ENCODE measurements at regions not wholly inside any gene's neighbourhood (a gene's known extent, or its start where the extent isn't known, plus 50 kb on each side); places are given as distances from the start of the nearest gene placed in this dataset.

GRCh38 chr2:43020990-43021669, 205.3 kb downstream of the ZFP36L2 start:
- H3K36me3 ChIP-seq (ENCODE audit: insufficient read depth, low read length): no peaks in the 10 kb centered on the region
- H3K4me3 ChIP-seq (ENCODE audit: low read depth in 1 of 2, low read length in 2 of 2): no peak overlapping the region
- peaks cover 5% of the 10 kb centered on the region for H3K9me3 ChIP-seq (ENCODE audit: low read length)
- H3K4me1 ChIP-seq (ENCODE audit: insufficient read depth, low read length): peaks cover 22% of the 10 kb centered on the region
- no peak overlapping the region for H3K27ac ChIP-seq (ENCODE audit: low read depth, low read length)
- no peaks in the 10 kb centered on the region for H3K27me3 ChIP-seq (ENCODE audit: control insufficient read depth in 1 of 2, insufficient read depth in 2 of 2, low read length in 2 of 2)
- H3K9ac ChIP-seq (ENCODE audit: low read length): no peak overlapping the region

GRCh38 chr2:43020296-43020695, 206.1 kb downstream of the ZFP36L2 start:
- Histone ChIP-seq H3K4me3 (ENCODE audit: low read depth in 1 of 2, low read length in 2 of 2) (no peak overlapping the region), H3K27ac (ENCODE audit: low read depth, low read length) (no peak overlapping the region), H3K9ac (ENCODE audit: low read length) (no peak overlapping the region), H3K9me3 (ENCODE audit: low read length) (peaks cover 5% of the 10 kb centered on the region), H3K27me3 (ENCODE audit: control insufficient read depth in 1 of 2, insufficient read depth in 2 of 2, low read length in 2 of 2) (no peaks in the 10 kb centered on the region), H3K36me3 (ENCODE audit: insufficient read depth, low read length) (no peaks in the 10 kb centered on the region), H3K4me1 (ENCODE audit: insufficient read depth, low read length) (peaks cover 22% of the 10 kb centered on the region)

- Histone ChIP-seq H3K4me1 (ENCODE audit: insufficient read depth, low read length) (peaks cover 16% of the 10 kb centered on the region), H3K27me3 (ENCODE audit: control insufficient read depth in 1 of 2, insufficient read depth in 2 of 2, low read length in 2 of 2) (no peaks in the 10 kb centered on the region), H3K9me3 (ENCODE audit: low read length) (peaks cover 5% of the 10 kb centered on the region), H3K4me3 (ENCODE audit: low read depth in 1 of 2, low read length in 2 of 2) (no peak overlapping the region), H3K27ac (ENCODE audit: low read depth, low read length) (no peak overlapping the region), H3K9ac (ENCODE audit: low read length) (no peak overlapping the region), H3K36me3 (ENCODE audit: insufficient read depth, low read length) (no peaks in the 10 kb centered on the region)
Observed at GRCh38 chr2:43019536-43020183, 206.7 kb downstream of the ZFP36L2 start.

- H3K4me3 ChIP-seq (ENCODE audit: low read depth in 1 of 2, low read length in 2 of 2): no peak overlapping the region
- no peaks in the 10 kb centered on the region for H3K27me3 ChIP-seq (ENCODE audit: control insufficient read depth in 1 of 2, insufficient read depth in 2 of 2, low read length in 2 of 2)
- H3K9me3 ChIP-seq (ENCODE audit: low read length): peaks cover 5% of the 10 kb centered on the region
- H3K36me3 ChIP-seq (ENCODE audit: insufficient read depth, low read length): no peaks in the 10 kb centered on the region
- H3K4me1 ChIP-seq (ENCODE audit: insufficient read depth, low read length): peaks cover 11% of the 10 kb centered on the region
- no peak overlapping the region for H3K27ac ChIP-seq (ENCODE audit: low read depth, low read length)
- H3K9ac ChIP-seq (ENCODE audit: low read length): no peak overlapping the region
Observed at GRCh38 chr2:43019025-43019367, 207.4 kb downstream of the ZFP36L2 start.

- Histone ChIP-seq H3K4me3 (ENCODE audit: low read depth in 1 of 2, low read length in 2 of 2) (no peak overlapping the region), H3K27ac (ENCODE audit: low read depth, low read length) (no peak overlapping the region), H3K9me3 (ENCODE audit: low read length) (peaks cover 5% of the 10 kb centered on the region), H3K36me3 (ENCODE audit: insufficient read depth, low read length) (no peaks in the 10 kb centered on the region), H3K4me1 (ENCODE audit: insufficient read depth, low read length) (peaks cover 11% of the 10 kb centered on the region), H3K27me3 (ENCODE audit: control insufficient read depth in 1 of 2, insufficient read depth in 2 of 2, low read length in 2 of 2) (no peaks in the 10 kb centered on the region), H3K9ac (ENCODE audit: low read length) (no peak overlapping the region)
Observed at GRCh38 chr2:43018179-43019024, 208.0 kb downstream of the ZFP36L2 start.

- Histone ChIP-seq H3K9me3 (ENCODE audit: low read length) (no peaks in the 10 kb centered on the region), H3K4me1 (ENCODE audit: insufficient read depth, low read length) (peaks cover 11% of the 10 kb centered on the region), H3K4me3 (ENCODE audit: low read depth in 1 of 2, low read length in 2 of 2) (no peak overlapping the region), H3K27ac (ENCODE audit: low read depth, low read length) (no peak overlapping the region), H3K9ac (ENCODE audit: low read length) (no peak overlapping the region), H3K27me3 (ENCODE audit: control insufficient read depth in 1 of 2, insufficient read depth in 2 of 2, low read length in 2 of 2) (no peaks in the 10 kb centered on the region), H3K36me3 (ENCODE audit: insufficient read depth, low read length) (no peaks in the 10 kb centered on the region)
Observed at GRCh38 chr2:43013821-43014345, 212.5 kb downstream of the ZFP36L2 start.

- Histone ChIP-seq H3K4me1 (ENCODE audit: insufficient read depth, low read length) (peaks cover 3% of the 10 kb centered on the region), H3K4me3 (ENCODE audit: low read depth in 1 of 2, low read length in 2 of 2) (no peak overlapping the region), H3K27ac (ENCODE audit: low read depth, low read length) (no peak overlapping the region), H3K27me3 (ENCODE audit: control insufficient read depth in 1 of 2, insufficient read depth in 2 of 2, low read length in 2 of 2) (no peaks in the 10 kb centered on the region), H3K36me3 (ENCODE audit: insufficient read depth, low read length) (no peaks in the 10 kb centered on the region), H3K9me3 (ENCODE audit: low read length) (no peaks in the 10 kb centered on the region), H3K9ac (ENCODE audit: low read length) (no peak overlapping the region)
Observed at GRCh38 chr2:43012966-43013365, 213.4 kb downstream of the ZFP36L2 start.

GRCh38 chr2:43011158-43011491, 215.3 kb downstream of the ZFP36L2 start:
- no peaks in the 10 kb centered on the region for H3K4me1 ChIP-seq (ENCODE audit: insufficient read depth, low read length)
- no peaks in the 10 kb centered on the region for H3K9me3 ChIP-seq (ENCODE audit: low read length)
- no peak overlapping the region for H3K9ac ChIP-seq (ENCODE audit: low read length)
- no peak overlapping the region for H3K4me3 ChIP-seq (ENCODE audit: low read depth in 1 of 2, low read length in 2 of 2)
- H3K36me3 ChIP-seq (ENCODE audit: insufficient read depth, low read length): no peaks in the 10 kb centered on the region
- H3K27ac ChIP-seq (ENCODE audit: low read depth, low read length): no peak overlapping the region
- no peaks in the 10 kb centered on the region for H3K27me3 ChIP-seq (ENCODE audit: control insufficient read depth in 1 of 2, insufficient read depth in 2 of 2, low read length in 2 of 2)

GRCh38 chr2:43010438-43011157, 215.8 kb downstream of the ZFP36L2 start:
- Histone ChIP-seq H3K4me3 (ENCODE audit: low read depth in 1 of 2, low read length in 2 of 2) (no peak overlapping the region), H3K27ac (ENCODE audit: low read depth, low read length) (no peak overlapping the region), H3K9ac (ENCODE audit: low read length) (no peak overlapping the region), H3K36me3 (ENCODE audit: insufficient read depth, low read length) (no peaks in the 10 kb centered on the region), H3K4me1 (ENCODE audit: insufficient read depth, low read length) (no peaks in the 10 kb centered on the region), H3K27me3 (ENCODE audit: control insufficient read depth in 1 of 2, insufficient read depth in 2 of 2, low read length in 2 of 2) (no peaks in the 10 kb centered on the region), H3K9me3 (ENCODE audit: low read length) (no peaks in the 10 kb centered on the region)

GRCh38 chr2:43009448-43009847, 217.0 kb downstream of the ZFP36L2 start:
- Histone ChIP-seq H3K9ac (ENCODE audit: low read length) (no peak overlapping the region), H3K9me3 (ENCODE audit: low read length) (no peaks in the 10 kb centered on the region), H3K27me3 (ENCODE audit: control insufficient read depth in 1 of 2, insufficient read depth in 2 of 2, low read length in 2 of 2) (no peaks in the 10 kb centered on the region)

GRCh38 chr2:43008388-43008787, 216.0 kb upstream of the HAAO start:
- Histone ChIP-seq H3K4me1 (ENCODE audit: insufficient read depth, low read length) (no peaks in the 10 kb centered on the region), H3K9ac (ENCODE audit: low read length) (no peak overlapping the region), H3K4me3 (ENCODE audit: low read depth in 1 of 2, low read length in 2 of 2) (no peak overlapping the region), H3K9me3 (ENCODE audit: low read length) (no peaks in the 10 kb centered on the region), H3K27ac (ENCODE audit: low read depth, low read length) (no peak overlapping the region), H3K36me3 (ENCODE audit: insufficient read depth, low read length) (no peaks in the 10 kb centered on the region), H3K27me3 (ENCODE audit: control insufficient read depth in 1 of 2, insufficient read depth in 2 of 2, low read length in 2 of 2) (no peaks in the 10 kb centered on the region)

More at GRCh38 chr2:43009448-43009847, 217.0 kb downstream of the ZFP36L2 start:
- Histone ChIP-seq H3K4me3 (ENCODE audit: low read depth in 1 of 2, low read length in 2 of 2) (no peak overlapping the region), H3K36me3 (ENCODE audit: insufficient read depth, low read length) (no peaks in the 10 kb centered on the region), H3K27ac (ENCODE audit: low read depth, low read length) (no peak overlapping the region), H3K4me1 (ENCODE audit: insufficient read depth, low read length) (no peaks in the 10 kb centered on the region)

All from muscle layer of colon (tissue), 2 donors.